HCT116 (cell line): ENCODE measurements at regions not wholly inside any gene's neighbourhood (a gene's known extent, or its start where the extent isn't known, plus 50 kb on each side); places are given as distances from the start of the nearest gene placed in this dataset.

Experiments
- CEBPB ChIP-seq: IDR thresholded peaks from 2 replicates; pipeline ENCODE4 v1.6.1; 2012; ENCODE audit warnings: low read depth
- EGR1 ChIP-seq: IDR thresholded peaks from 2 replicates; pipeline ENCODE4 v1.6.1; 2012; ENCODE audit warnings: low read depth
- EZH2 ChIP-seq: fragments of 200-600 bp; sonication (generic); IDR thresholded peaks from 2 replicates; pipeline ENCODE4 v1.6.1; 2017; ENCODE audit warnings: antibody characterized with exemption, mixed run types
- FOSL1 ChIP-seq: IDR thresholded peaks from 2 replicates; pipeline ENCODE4 v1.6.1; 2012; ENCODE audit warnings: low read depth
- POLR2A ChIP-seq: IDR thresholded peaks from 2 replicates; pipeline ENCODE4 v1.7.0; 2011; ENCODE audit warnings: borderline replicate concordance; ENCODE audit not compliant: insufficient read depth, insufficient read length; ENCODE audit errors: extremely low read depth
- POLR2AphosphoS5 ChIP-seq: IDR thresholded peaks from 2 replicates; pipeline ENCODE4 v1.6.1; 2011; ENCODE audit warnings: mild to moderate bottlenecking, low read depth, low read length, moderate library complexity
- SIN3A ChIP-seq: IDR thresholded peaks from 2 replicates; pipeline ENCODE4 v1.6.1; 2012; ENCODE audit warnings: low read depth
- SP1 ChIP-seq: IDR thresholded peaks from 2 replicates; pipeline ENCODE4 v1.6.1; 2012; ENCODE audit warnings: low read depth
- ZFX ChIP-seq: fragments of 450-650 bp; IDR thresholded peaks from 2 replicates; pipeline ENCODE4 v1.6.1; 2017
- TF ChIP-seq, protein P1 (sequence below), 3 experiments: fragments of 200-600 bp in 1 of 3; sonication (generic) in 1 of 3; IDR thresholded peaks in 2 of 3; conservative IDR thresholded peaks in 1 of 3; 2 replicates each; pipeline ENCODE4 v1.5.1; 2012 to 2017; ENCODE audit warnings: low read depth in 2 of 3, low read length in 2 of 3, antibody characterized with exemption in 1 of 3, borderline replicate concordance in 1 of 3, control low read depth in 1 of 3, mild to moderate bottlenecking in 1 of 3, mixed read lengths in 1 of 3, mixed run types in 1 of 3, moderate library complexity in 1 of 3; ENCODE audit not compliant: insufficient read depth in 1 of 3

DNA sequence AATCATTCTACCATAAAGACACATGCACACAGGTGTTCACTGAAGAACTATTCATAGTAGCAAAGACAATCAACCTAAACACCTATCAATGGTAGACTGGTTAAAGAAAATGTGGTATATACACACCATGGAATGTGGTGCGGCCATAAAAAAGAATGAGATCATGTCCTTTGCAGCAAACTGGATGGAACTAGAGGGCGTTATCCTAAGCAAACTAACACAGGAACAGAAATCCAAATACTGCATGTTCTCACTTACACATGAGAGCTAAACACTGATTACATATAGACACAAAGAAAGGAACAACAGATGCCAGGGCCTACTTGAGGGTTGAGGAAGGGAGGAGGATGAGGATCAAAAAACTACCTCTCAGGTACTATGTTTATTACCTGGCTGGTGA lies 103.8 kb downstream of the DRD1 start:
- no peak for TF ChIP-seq EGR1
- TF ChIP-seq, protein P1, sequence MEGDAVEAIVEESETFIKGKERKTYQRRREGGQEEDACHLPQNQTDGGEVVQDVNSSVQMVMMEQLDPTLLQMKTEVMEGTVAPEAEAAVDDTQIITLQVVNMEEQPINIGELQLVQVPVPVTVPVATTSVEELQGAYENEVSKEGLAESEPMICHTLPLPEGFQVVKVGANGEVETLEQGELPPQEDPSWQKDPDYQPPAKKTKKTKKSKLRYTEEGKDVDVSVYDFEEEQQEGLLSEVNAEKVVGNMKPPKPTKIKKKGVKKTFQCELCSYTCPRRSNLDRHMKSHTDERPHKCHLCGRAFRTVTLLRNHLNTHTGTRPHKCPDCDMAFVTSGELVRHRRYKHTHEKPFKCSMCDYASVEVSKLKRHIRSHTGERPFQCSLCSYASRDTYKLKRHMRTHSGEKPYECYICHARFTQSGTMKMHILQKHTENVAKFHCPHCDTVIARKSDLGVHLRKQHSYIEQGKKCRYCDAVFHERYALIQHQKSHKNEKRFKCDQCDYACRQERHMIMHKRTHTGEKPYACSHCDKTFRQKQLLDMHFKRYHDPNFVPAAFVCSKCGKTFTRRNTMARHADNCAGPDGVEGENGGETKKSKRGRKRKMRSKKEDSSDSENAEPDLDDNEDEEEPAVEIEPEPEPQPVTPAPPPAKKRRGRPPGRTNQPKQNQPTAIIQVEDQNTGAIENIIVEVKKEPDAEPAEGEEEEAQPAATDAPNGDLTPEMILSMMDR (IDR thresholded peaks at IDR 0.05 in 2 of 3, conservative IDR thresholded peaks at IDR 0.05 in 1 of 3; ENCODE audit: borderline replicate concordance in 1 of 3, insufficient read depth in 1 of 3, low read depth in 2 of 3, low read length in 2 of 3) = no peak
- TF ChIP-seq CEBPB = no peak
- TF ChIP-seq EZH2 = no peak
- TF ChIP-seq ZFX = no peak
- TF ChIP-seq FOSL1 = no peak
- TF ChIP-seq POLR2A = no peak
- no peak for TF ChIP-seq POLR2AphosphoS5
- TF ChIP-seq SIN3A = no peak
- no peak for TF ChIP-seq SP1
